ENCODE measurements at regions not wholly inside any gene's neighbourhood (a gene's known extent, or its start where the extent isn't known, plus 50 kb on each side); places are given as distances from the start of the nearest gene placed in this dataset.
A peak's percentile ranks its signal among the peaks of the same experiment; 100 is the strongest.

- ChIA-PET CTCF (ENCODE audit: low intra/inter-chr PET ratio, low total read pairs) (no interaction called here), POLR2A (no interaction called here)
- intact Hi-C loops (cut with micrococcal nuclease; ENCODE audit: unreplicated experiment), result no loop called here
Observed at GRCh38 chr20:11316244-11316643, 601.4 kb upstream of the BTBD3 start.

DNA sequence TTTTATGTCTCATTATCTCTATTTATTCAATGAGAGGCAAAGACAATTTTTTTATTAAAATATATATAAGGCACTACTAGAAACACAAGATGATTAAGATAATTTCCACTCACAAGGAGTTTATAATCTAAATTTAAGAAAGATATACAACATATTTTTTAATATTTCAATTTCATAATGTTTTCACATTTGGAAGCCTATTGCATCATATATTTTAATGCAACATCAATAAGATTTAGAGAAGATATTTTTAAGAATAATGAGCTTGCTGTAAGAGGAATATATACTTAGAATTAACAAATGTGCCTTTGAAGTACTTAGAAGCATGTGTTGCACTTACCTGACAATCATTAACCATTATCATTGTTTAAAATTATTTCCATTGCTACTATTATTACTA lies 597.7 kb upstream of the BTBD3 start:
- Histone ChIP-seq H3K4me2 (ENCODE audit: low read depth, low read length) (no peak overlapping the region), H4K20me1 (ENCODE audit: insufficient read depth, low read length) (no peaks in the 10 kb centered on the region), H3K4me1 (ENCODE audit: insufficient read depth, low read length) (no peaks in the 10 kb centered on the region), H3K79me2 (ENCODE audit: insufficient read depth, low read length) (no peaks in the 10 kb centered on the region), H3K9me3 (ENCODE audit: low read length) (peaks cover 33% of the 10 kb centered on the region), H3K9ac (ENCODE audit: insufficient read depth, low read depth, low read length) (no peak overlapping the region), H3K27me3 (ENCODE audit: control insufficient read depth in 1 of 2, insufficient read depth in 2 of 2, low read length in 2 of 2) (no peaks in the 10 kb centered on the region), H2AFZ (ENCODE audit: low read length) (no peak overlapping the region), H3K4me3 (replicated peaks in 1 of 3; ENCODE audit: insufficient read depth in 1 of 3, low read depth in 2 of 3, low read length in 3 of 3) (no peak overlapping the region), H3K36me3 (replicated peaks in 1 of 2; ENCODE audit: control insufficient read depth in 1 of 2, insufficient read depth in 2 of 2, low read length in 2 of 2) (no peaks in the 10 kb centered on the region), H3K27ac (ENCODE audit: extremely low read length, insufficient read depth, low read length) (no peak overlapping the region)
- ATAC-seq, result no peak
- ChIA-PET POLR2A (no interaction called here), CTCF (ENCODE audit: low intra/inter-chr PET ratio, low total read pairs) (no interaction called here)
- no peak for DNase-seq (ENCODE audit: low spot score)
- no TSS peak for BruUV-seq (replicated peaks)
- intact Hi-C loops (cut with micrococcal nuclease; ENCODE audit: unreplicated experiment), result no loop called here
- in situ Hi-C loops (cut with HindIII; ENCODE audit: extremely low pct_ligation_motif_present, low pct_unique_long_range_greater_than_20kb), result no loop called here
- FAIRE-seq, result no peak
- TF ChIP-seq RFX1 (IDR thresholded peaks at IDR 0.05) (no peak), HOXA3 (CRISPR knock-in tag; IDR thresholded peaks at IDR 0.05) (no peak), ATF7 (IDR thresholded peaks at IDR 0.05) (peak; percentile 70), ATF7 (CRISPR knock-in tag; IDR thresholded peaks at IDR 0.05) (no peak), ZSCAN29 (CRISPR knock-in tag; conservative IDR thresholded peaks at IDR 0.05) (no peak), SATB2 (CRISPR knock-in tag; IDR thresholded peaks at IDR 0.05) (no peak), SRSF1 (optimal IDR thresholded peaks at IDR 0.05; ENCODE audit: low read depth, low read length) (no peak), CEBPB (IDR thresholded peaks at IDR 0.05; ENCODE audit: borderline replicate concordance, low read depth, low read length) (peak; percentile 55; the same call in 1 of the 2 replicates), ZNF7 (CRISPR knock-in tag; IDR thresholded peaks at IDR 0.05) (no peak), ZFP36L1 (CRISPR knock-in tag; IDR thresholded peaks at IDR 0.05) (no peak), NCOR1 (IDR thresholded peaks at IDR 0.05; ENCODE audit: borderline replicate concordance, low read length) (no peak), ZNF652 (CRISPR knock-in tag; IDR thresholded peaks at IDR 0.05; ENCODE audit: borderline replicate concordance, low read depth) (no peak), ZNF766 (CRISPR knock-in tag; IDR thresholded peaks at IDR 0.05; ENCODE audit: borderline replicate concordance) (no peak), NFATC3 (CRISPR knock-in tag; IDR thresholded peaks at IDR 0.05) (no peak)
- TF ChIP-seq, protein P1, sequence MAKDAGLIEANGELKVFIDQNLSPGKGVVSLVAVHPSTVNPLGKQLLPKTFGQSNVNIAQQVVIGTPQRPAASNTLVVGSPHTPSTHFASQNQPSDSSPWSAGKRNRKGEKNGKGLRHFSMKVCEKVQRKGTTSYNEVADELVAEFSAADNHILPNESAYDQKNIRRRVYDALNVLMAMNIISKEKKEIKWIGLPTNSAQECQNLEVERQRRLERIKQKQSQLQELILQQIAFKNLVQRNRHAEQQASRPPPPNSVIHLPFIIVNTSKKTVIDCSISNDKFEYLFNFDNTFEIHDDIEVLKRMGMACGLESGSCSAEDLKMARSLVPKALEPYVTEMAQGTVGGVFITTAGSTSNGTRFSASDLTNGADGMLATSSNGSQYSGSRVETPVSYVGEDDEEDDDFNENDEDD (CRISPR knock-in tag; IDR thresholded peaks at IDR 0.05; ENCODE audit: borderline replicate concordance), result no peak

More at GRCh38 chr20:11316244-11316643, 601.4 kb upstream of the BTBD3 start:
- Histone ChIP-seq H3K79me2 (ENCODE audit: insufficient read depth, low read length) (no peaks in the 10 kb centered on the region), H4K20me1 (ENCODE audit: insufficient read depth, low read length) (no peaks in the 10 kb centered on the region), H2AFZ (ENCODE audit: low read length) (no peak overlapping the region), H3K4me3 (replicated peaks in 1 of 3; ENCODE audit: insufficient read depth in 1 of 3, low read depth in 2 of 3, low read length in 3 of 3) (no peak overlapping the region), H3K4me1 (ENCODE audit: insufficient read depth, low read length) (no peaks in the 10 kb centered on the region), H3K9me3 (ENCODE audit: low read length) (peaks cover 24% of the 10 kb centered on the region), H3K4me2 (ENCODE audit: low read depth, low read length) (no peak overlapping the region), H3K27ac (ENCODE audit: extremely low read length, insufficient read depth, low read length) (no peak overlapping the region), H3K9ac (ENCODE audit: insufficient read depth, low read depth, low read length) (no peak overlapping the region), H3K36me3 (replicated peaks in 1 of 2; ENCODE audit: control insufficient read depth in 1 of 2, insufficient read depth in 2 of 2, low read length in 2 of 2) (no peaks in the 10 kb centered on the region), H3K27me3 (ENCODE audit: control insufficient read depth in 1 of 2, insufficient read depth in 2 of 2, low read length in 2 of 2) (no peaks in the 10 kb centered on the region)
- ATAC-seq (no peak), DNase-seq (ENCODE audit: low spot score) (no peak), FAIRE-seq (no peak)
- BruUV-seq (replicated peaks), result no TSS peak
- in situ Hi-C loops (cut with HindIII; ENCODE audit: extremely low pct_ligation_motif_present, low pct_unique_long_range_greater_than_20kb), result no loop called here
- peak; percentile 25; the same call in 1 of the 2 replicates for TF ChIP-seq MAFF (IDR thresholded peaks at IDR 0.05; ENCODE audit: low read depth, low read length)
- TF ChIP-seq ZSCAN25 (CRISPR knock-in tag; IDR thresholded peaks at IDR 0.05), result no peak
- no peak for TF ChIP-seq MED1 (CRISPR knock-in tag; IDR thresholded peaks at IDR 0.05)
- no peak for TF ChIP-seq KAT7 (CRISPR knock-in tag; IDR thresholded peaks at IDR 0.05; ENCODE audit: borderline replicate concordance)
- no peak for TF ChIP-seq YEATS2 (CRISPR knock-in tag; IDR thresholded peaks at IDR 0.05; ENCODE audit: borderline replicate concordance)
- TF ChIP-seq ZNF674 (CRISPR knock-in tag; IDR thresholded peaks at IDR 0.05; ENCODE audit: low read depth), result no peak
- TF ChIP-seq ZNF839 (CRISPR knock-in tag; IDR thresholded peaks at IDR 0.05; ENCODE audit: borderline replicate concordance), result no peak
- no peak for TF ChIP-seq ATM (IDR thresholded peaks at IDR 0.05; ENCODE audit: borderline replicate concordance)
- TF ChIP-seq ZNF891 (CRISPR knock-in tag; IDR thresholded peaks at IDR 0.05), result no peak
- no peak for TF ChIP-seq PRPF4 (IDR thresholded peaks at IDR 0.05; ENCODE audit: low read depth, low read length, poor library complexity, severe bottlenecking)
- no peak for TF ChIP-seq ZNF746 (CRISPR knock-in tag; IDR thresholded peaks at IDR 0.05)
- TF ChIP-seq TARDBP (CRISPR knock-in tag; IDR thresholded peaks at IDR 0.05), result no peak
- no peak for TF ChIP-seq SAP130 (CRISPR knock-in tag; IDR thresholded peaks at IDR 0.05; ENCODE audit: low read depth)
- peak; percentile 62; a peak in 3 of 4 replicates for TF ChIP-seq MAFK (conservative IDR thresholded peaks at IDR 0.05 in 1 of 2, IDR thresholded peaks at IDR 0.05 in 1 of 2; ENCODE audit: low read length in 2 of 2)
- no peak for TF ChIP-seq CBX2 (IDR thresholded peaks at IDR 0.05; ENCODE audit: low read depth, low read length)
- TF ChIP-seq CBX2 (CRISPR knock-in tag; IDR thresholded peaks at IDR 0.05; ENCODE audit: low read depth), result no peak
- TF ChIP-seq DNMT1 (CRISPR knock-in tag; IDR thresholded peaks at IDR 0.05), result no peak
- TF ChIP-seq BORCS8-MEF2B (CRISPR knock-in tag; IDR thresholded peaks at IDR 0.05), result no peak
